ENCODE measurements at regions not wholly inside any gene's neighbourhood (a gene's known extent, or its start where the extent isn't known, plus 50 kb on each side); places are given as distances from the start of the nearest gene placed in this dataset.

- no peak for FAIRE-seq
- no peak for DNase-seq (ENCODE audit: insufficient read length, low spot score)
- TF ChIP-seq CTCF (IDR thresholded peaks at IDR 0.05; ENCODE audit: insufficient read depth, missing control alignments): no peak
Measured at GRCh38 chr18:28767201-28767600, 590.3 kb upstream of the CDH2 start.

- TF ChIP-seq CTCF (IDR thresholded peaks at IDR 0.05; ENCODE audit: insufficient read depth, missing control alignments): no peak
- DNase-seq (ENCODE audit: insufficient read length, low spot score) (no peak), FAIRE-seq (no peak)
Measured at GRCh38 chr18:28766721-28767120, 589.8 kb upstream of the CDH2 start.

GRCh38 chr18:28766027-28766426 lies 589.1 kb upstream of the CDH2 start:
- no peak for TF ChIP-seq CTCF (IDR thresholded peaks at IDR 0.05; ENCODE audit: insufficient read depth, missing control alignments)
- DNase-seq (ENCODE audit: insufficient read length, low spot score) (no peak), FAIRE-seq (peak; percentile 25)

DNA sequence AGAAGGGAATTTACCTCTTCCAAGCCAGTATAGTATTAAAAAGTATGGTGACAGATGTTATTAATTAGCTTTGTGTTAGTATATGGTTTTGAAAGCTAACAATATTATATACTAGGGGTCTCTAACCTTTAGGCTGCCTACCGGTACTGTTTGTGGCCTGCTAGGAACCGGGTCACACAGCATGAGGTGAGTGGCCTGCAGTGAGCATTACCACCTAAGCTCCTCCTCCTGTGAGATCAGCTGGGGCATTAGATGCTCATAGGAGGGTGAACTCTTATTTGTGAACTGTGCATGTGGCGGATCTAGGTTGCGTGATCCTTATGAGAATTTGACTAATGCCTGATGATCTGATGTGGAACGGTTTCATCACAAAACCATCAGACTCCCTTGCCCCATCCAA lies 583.4 kb upstream of the CDH2 start:
- FAIRE-seq (no peak), DNase-seq (ENCODE audit: insufficient read length, low spot score) (no peak)
- no peak for TF ChIP-seq CTCF (IDR thresholded peaks at IDR 0.05; ENCODE audit: insufficient read depth, missing control alignments)

DNA sequence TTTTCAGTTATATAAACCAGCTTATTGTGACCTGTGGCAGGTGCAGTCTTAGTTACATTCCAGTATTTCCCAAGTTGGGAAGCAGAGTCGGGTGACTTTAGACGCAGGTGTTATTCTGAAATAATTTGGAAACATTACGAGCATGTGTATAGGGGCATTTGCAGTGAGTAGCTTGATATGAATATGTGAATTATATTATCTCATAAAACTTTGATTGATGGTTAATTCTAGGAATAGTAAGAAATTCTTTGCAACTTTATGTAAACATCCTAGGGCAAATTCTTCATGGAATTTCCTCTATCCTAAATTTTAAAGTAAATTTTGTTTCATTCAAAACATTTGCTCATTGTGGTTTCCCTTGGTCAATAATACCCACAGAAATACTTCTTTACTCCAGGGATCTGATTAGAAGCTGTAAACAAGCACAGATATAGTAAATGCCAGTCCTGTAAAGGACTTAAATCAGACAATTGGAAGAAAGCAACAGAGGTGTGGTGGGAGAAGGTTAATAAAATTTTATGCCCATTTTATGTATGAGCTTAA lies 580.6 kb upstream of the CDH2 start:
- FAIRE-seq (no peak), DNase-seq (ENCODE audit: insufficient read length, low spot score) (no peak)
- no peak for TF ChIP-seq CTCF (IDR thresholded peaks at IDR 0.05; ENCODE audit: insufficient read depth, missing control alignments)

GRCh38 chr18:28743115-28743514 lies 566.2 kb upstream of the CDH2 start:
- DNase-seq (ENCODE audit: insufficient read length, low spot score) (no peak), FAIRE-seq (no peak)
- TF ChIP-seq CTCF (IDR thresholded peaks at IDR 0.05; ENCODE audit: insufficient read depth, missing control alignments): no peak

DNA sequence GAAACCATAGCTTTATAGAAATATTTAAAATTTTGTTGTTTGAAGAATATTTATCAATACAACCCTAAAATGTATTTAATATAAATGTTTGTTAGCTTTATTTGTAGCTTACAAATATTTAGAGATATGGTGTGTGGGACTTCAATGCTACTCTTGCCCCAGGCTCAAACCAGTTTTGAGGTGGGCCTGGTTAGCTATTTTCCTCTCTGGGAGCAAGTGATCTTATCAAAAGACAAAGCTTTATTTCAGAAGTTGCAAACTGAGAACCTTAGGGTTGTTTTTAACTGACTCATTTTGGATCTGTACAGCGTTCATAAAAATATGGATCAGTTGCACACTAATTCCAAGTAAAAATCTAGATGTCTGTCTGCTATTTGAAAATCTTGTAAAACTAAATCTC lies 563.6 kb upstream of the CDH2 start:
- no peak for FAIRE-seq
- TF ChIP-seq CTCF (IDR thresholded peaks at IDR 0.05; ENCODE audit: insufficient read depth, missing control alignments): no peak
- DNase-seq (ENCODE audit: insufficient read length, low spot score): no peak

Data from D721Med (cell line).